Trophoblast cell (in vitro differentiated cells and primary cell): ENCODE measurements at regions not wholly inside any gene's neighbourhood (a gene's known extent, or its start where the extent isn't known, plus 50 kb on each side); places are given as distances from the start of the nearest gene placed in this dataset.
"Not testable (repeated sequence)": the region's sequence is repeated elsewhere in the genome, so short reads cannot be mapped to it uniquely, and the experiment has no call there.

Experiments
- DNase-seq, 2 donors: peaks; one replicate each; pipeline ENCODE4 v3.0.0-alpha.2; 2016
- H2AFZ ChIP-seq: 2 replicates; pipeline ENCODE4 v1.6.1; 2013; ENCODE audit warnings: low read length, moderate library complexity, mild to moderate bottlenecking; ENCODE audit not compliant: insufficient read depth, poor library complexity
- H2AK5ac ChIP-seq: 2 replicates; pipeline ENCODE4 v1.6.1; 2013; ENCODE audit warnings: mild to moderate bottlenecking, low read length
- H2BK120ac ChIP-seq: 2 replicates; pipeline ENCODE4 v1.6.1; 2013; ENCODE audit warnings: low read length, mild to moderate bottlenecking, moderate library complexity; ENCODE audit not compliant: insufficient read depth, poor library complexity
- H2BK12ac ChIP-seq: 2 replicates; pipeline ENCODE4 v1.6.1; 2013; ENCODE audit warnings: mild to moderate bottlenecking, low read length, moderate library complexity
- H2BK5ac ChIP-seq: 2 replicates; pipeline ENCODE4 v1.6.1; 2013; ENCODE audit warnings: low read length, low read depth, moderate library complexity, mild to moderate bottlenecking; ENCODE audit not compliant: poor library complexity
- H3K14ac ChIP-seq: 2 replicates; pipeline ENCODE4 v1.6.1; 2013; ENCODE audit warnings: mild to moderate bottlenecking, low read length
- H3K18ac ChIP-seq: 2 replicates; pipeline ENCODE4 v1.6.1; 2013; ENCODE audit warnings: mild to moderate bottlenecking, low read length
- H3K23ac ChIP-seq: 2 replicates; pipeline ENCODE4 v1.6.1; 2013; ENCODE audit warnings: low read length
- H3K27ac ChIP-seq: 2 replicates; pipeline ENCODE4 v1.5.1; 2013; ENCODE audit warnings: low read depth, mild to moderate bottlenecking, inconsistent platforms, low read length, moderate library complexity
- H3K27me3 ChIP-seq: 2 replicates; pipeline ENCODE4 v1.6.1; 2013; ENCODE audit warnings: inconsistent platforms, mild to moderate bottlenecking, low read length, moderate library complexity; ENCODE audit not compliant: insufficient read depth
- H3K36me3 ChIP-seq, 2 experiments: 1 replicate in 1 of 2; 2 replicates in 1 of 2; pipeline ENCODE4 v1.6.1; 2013; ENCODE audit warnings: low read length in 2 of 2, mild to moderate bottlenecking in 2 of 2, moderate library complexity in 1 of 2; ENCODE audit not compliant: insufficient read depth in 2 of 2, control insufficient read depth in 1 of 2
- H3K4ac ChIP-seq: 2 replicates; pipeline ENCODE4 v1.6.1; 2013; ENCODE audit warnings: low read depth, mild to moderate bottlenecking, low read length, moderate library complexity
- H3K4me1 ChIP-seq, 2 experiments: 1 replicate in 1 of 2; 2 replicates in 1 of 2; pipeline ENCODE4 v1.6.1; 2013; ENCODE audit warnings: low read length in 2 of 2, mild to moderate bottlenecking in 2 of 2, moderate library complexity in 1 of 2; ENCODE audit not compliant: insufficient read depth in 2 of 2, control insufficient read depth in 1 of 2
- H3K4me2 ChIP-seq: 2 replicates; pipeline ENCODE4 v1.6.1; 2013; ENCODE audit warnings: inconsistent platforms, mild to moderate bottlenecking, low read length, moderate library complexity
- H3K4me3 ChIP-seq: 2 replicates; pipeline ENCODE4 v1.5.1; 2013; ENCODE audit warnings: mild to moderate bottlenecking, low read depth, low read length, inconsistent platforms
- H3K79me1 ChIP-seq: one replicate; pipeline ENCODE4 v1.6.1; 2013; ENCODE audit warnings: low read length
- H3K79me2 ChIP-seq: 2 replicates; pipeline ENCODE4 v1.6.1; 2013; ENCODE audit warnings: low read length, mild to moderate bottlenecking; ENCODE audit not compliant: control insufficient read depth, insufficient read depth, poor library complexity
- H3K9ac ChIP-seq: 2 replicates; pipeline ENCODE4 v1.6.1; 2013; ENCODE audit warnings: mild to moderate bottlenecking, low read length
- H3K9me3 ChIP-seq: 2 replicates; pipeline ENCODE4 v1.6.1; 2013; ENCODE audit warnings: low read depth, mild to moderate bottlenecking, control low read depth, inconsistent platforms, low read length; ENCODE audit not compliant: insufficient read depth
- H4K12ac ChIP-seq: 2 replicates; pipeline ENCODE4 v1.6.1; 2013; ENCODE audit warnings: low read depth, mild to moderate bottlenecking, low read length, moderate library complexity
- H4K8ac ChIP-seq: 2 replicates; pipeline ENCODE4 v1.6.1; 2013; ENCODE audit warnings: low read depth, mild to moderate bottlenecking, low read length, moderate library complexity
- H4K91ac ChIP-seq: one replicate; pipeline ENCODE4 v1.6.1; 2013; ENCODE audit warnings: low read depth, mild to moderate bottlenecking, low read length, moderate library complexity
- WGBS: extraction: QIAGEN DNeasy Blood & Tissue Kit; methylation state at CpG from one replicate; pipeline ENCODE4 v1.1.7; 2013; ENCODE audit warnings: missing lambda C conversion rate; ENCODE audit not compliant: insufficient read length, insufficient coverage; ENCODE audit errors: extremely low coverage; 5-methylcytosine and 5-hydroxymethylcytosine counted together

GRCh38 chr15:20652914-20653313, 111.3 kb upstream of the GOLGA6L6 start:
- Histone ChIP-seq H3K9ac (no peak overlapping the region), H3K18ac (no peak overlapping the region), H2BK5ac (no peak overlapping the region), H2AFZ (no peak overlapping the region), H3K36me3 (no peaks in the 10 kb centered on the region), H3K79me2 (no peaks in the 10 kb centered on the region), H2BK12ac (no peak overlapping the region), H4K12ac (no peak overlapping the region), H3K27me3 (no peaks in the 10 kb centered on the region), H2AK5ac (no peak overlapping the region), H3K9me3 (no peaks in the 10 kb centered on the region), H2BK120ac (no peak overlapping the region), H4K8ac (no peak overlapping the region), H3K23ac (no peak overlapping the region), H3K4me2 (no peak overlapping the region), H3K4me3 (no peak overlapping the region), H3K14ac (no peak overlapping the region), H4K91ac (no peak overlapping the region), H3K4me1 (no peaks in the 10 kb centered on the region), H3K27ac (no peak overlapping the region), H3K79me1 (no peaks in the 10 kb centered on the region), H3K4ac (no peak overlapping the region)
- DNase-seq, result no peak
- WGBS, result no CpG with 5 or more reads among the region's 2 CpGs

GRCh38 chr15:20648402-20648975, 106.9 kb upstream of the GOLGA6L6 start:
- not testable (repeated sequence) for H3K27me3 ChIP-seq

GRCh38 chr15:20646529-20647142, 105.0 kb upstream of the GOLGA6L6 start:
- H3K18ac ChIP-seq, result no peak overlapping the region
- H4K8ac ChIP-seq, result no peak overlapping the region
- no peak overlapping the region for H4K12ac ChIP-seq
- H3K4me1 ChIP-seq, result no peaks in the 10 kb centered on the region
- no peak overlapping the region for H2AFZ ChIP-seq
- no peak overlapping the region for H3K23ac ChIP-seq
- peak; percentile 52 to 74 for DNase-seq
- H3K4ac ChIP-seq, result no peak overlapping the region
- H2BK12ac ChIP-seq, result no peak overlapping the region
- H3K4me3 ChIP-seq, result no peak overlapping the region
- no peaks in the 10 kb centered on the region for H3K79me1 ChIP-seq
- H2AK5ac ChIP-seq, result no peak overlapping the region
- H3K27ac ChIP-seq, result no peak overlapping the region
- H3K27me3 ChIP-seq, result no peaks in the 10 kb centered on the region
- H3K9me3 ChIP-seq, result peaks cover 3% of the 10 kb centered on the region
- no peaks in the 10 kb centered on the region for H3K36me3 ChIP-seq
- WGBS, result no CpG with 5 or more reads among the region's 7 CpGs
- no peak overlapping the region for H3K9ac ChIP-seq
- no peak overlapping the region for H4K91ac ChIP-seq
- H2BK5ac ChIP-seq, result no peak overlapping the region
- no peak overlapping the region for H3K4me2 ChIP-seq
- no peaks in the 10 kb centered on the region for H3K79me2 ChIP-seq
- H2BK120ac ChIP-seq, result no peak overlapping the region
- H3K14ac ChIP-seq, result no peak overlapping the region

More at GRCh38 chr15:20648402-20648975, 106.9 kb upstream of the GOLGA6L6 start:
- H3K4me3 ChIP-seq, DNase-seq, H2BK12ac ChIP-seq, H3K9me3 ChIP-seq, H3K36me3 ChIP-seq, H3K14ac ChIP-seq, H3K23ac ChIP-seq, H3K4me1 ChIP-seq, H4K12ac ChIP-seq, H4K8ac ChIP-seq, H3K4me2 ChIP-seq, H2BK120ac ChIP-seq, H3K9ac ChIP-seq, H3K18ac ChIP-seq, H2AFZ ChIP-seq, H4K91ac ChIP-seq, H2BK5ac ChIP-seq, H2AK5ac ChIP-seq, H3K79me2 ChIP-seq, H3K79me1 ChIP-seq, H3K4ac ChIP-seq, H3K27ac ChIP-seq: not testable (repeated sequence)
- no CpG with 5 or more reads among the region's 6 CpGs for WGBS

GRCh38 chr15:20645956-20646355, 104.4 kb upstream of the GOLGA6L6 start:
- no peaks in the 10 kb centered on the region for H3K79me2 ChIP-seq
- peak overlapping the region; percentile 53 for H3K9ac ChIP-seq
- no peak overlapping the region for H2AK5ac ChIP-seq
- no peaks in the 10 kb centered on the region for H3K36me3 ChIP-seq
- H3K27ac ChIP-seq, result no peak overlapping the region
- H4K12ac ChIP-seq, result no peak overlapping the region
- H2BK5ac ChIP-seq, result no peak overlapping the region
- H2BK12ac ChIP-seq, result no peak overlapping the region
- H3K27me3 ChIP-seq, result no peaks in the 10 kb centered on the region
- H3K4me3 ChIP-seq, result peak overlapping the region; percentile 28
- H3K79me1 ChIP-seq, result no peaks in the 10 kb centered on the region
- H2BK120ac ChIP-seq, result no peak overlapping the region
- no CpG with 5 or more reads among the region's 5 CpGs for WGBS
- no peak overlapping the region for H3K4me2 ChIP-seq
- H3K9me3 ChIP-seq, result peaks cover 3% of the 10 kb centered on the region
- H4K91ac ChIP-seq, result no peak overlapping the region
- H3K14ac ChIP-seq, result no peak overlapping the region
- H3K4ac ChIP-seq, result no peak overlapping the region
- no peak overlapping the region for H3K23ac ChIP-seq
- peak in 1 of 2 donors; percentile 41 for DNase-seq
- H2AFZ ChIP-seq, result no peak overlapping the region
- H4K8ac ChIP-seq, result no peak overlapping the region
- H3K4me1 ChIP-seq, result no peaks in the 10 kb centered on the region
- H3K18ac ChIP-seq, result no peak overlapping the region
